Endothelial cell of umbilical vein (primary cell): ENCODE measurements at regions not wholly inside any gene's neighbourhood (a gene's known extent, or its start where the extent isn't known, plus 50 kb on each side); places are given as distances from the start of the nearest gene placed in this dataset.

ENCODE experiments used
- BruUV-seq: library from RNA; stranded (reverse); fragments of 400-500 nt; replicated peaks from 2 replicates; lab custom pipeline; 2021; lab: Mats Ljungman, UMichigan
- CTCF ChIA-PET: fragments of 300-600, 350-600 bp; sonication (Branson Sonifier 250); formaldehyde crosslinking; loops from one replicate; lab custom pipeline; 2021; ENCODE audit warnings: antibody characterized with exemption, inconsistent platforms; lab: Charles Lee
- POLR2A ChIA-PET: fragments of 300-600, 350-600 bp; sonication (Branson Sonifier 250); formaldehyde crosslinking; loops from one replicate; lab custom pipeline; 2021; ENCODE audit warnings: antibody characterized with exemption, inconsistent platforms; lab: Charles Lee
- DNase-seq: peaks from one replicate; pipeline ENCODE4 v3.0.0-alpha.2; 2011; ENCODE audit warnings: low read depth, low spot score
- FAIRE-seq: peaks from 2 replicates; lab custom pipeline; 2011; peaks lifted over from hg19 to GRCh38; lab: Jason Lieb, UNC
- H2AFZ ChIP-seq: 2 replicates; pipeline ENCODE4 v1.6.0; 2012; ENCODE audit warnings: low read depth, low read length, control low read depth, inconsistent platforms
- H3K27ac ChIP-seq: 2 replicates; pipeline ENCODE4 v1.5.1; 2011; ENCODE audit warnings: low read depth, mild to moderate bottlenecking, control low read depth, low read length, moderate library complexity; ENCODE audit not compliant: insufficient read depth
- H3K27me3 ChIP-seq, 2 experiments: 2 replicates each; pipeline versions ENCODE4 v1.6.0 to v1.6.1; 2011; ENCODE audit warnings: low read length in 2 of 2, mixed read lengths in 1 of 2; ENCODE audit not compliant: control insufficient read depth in 2 of 2, insufficient read depth in 2 of 2
- H3K36me3 ChIP-seq, 2 experiments: 2 replicates in 1 of 2; 3 replicates in 1 of 2; pipeline ENCODE4 v1.5.1; 2011; ENCODE audit warnings: low read length in 2 of 2, mild to moderate bottlenecking in 1 of 2, moderate library complexity in 1 of 2; ENCODE audit not compliant: control insufficient read depth in 2 of 2, insufficient read depth in 2 of 2; ENCODE audit errors: extremely low read depth in 1 of 2
- H3K4me1 ChIP-seq: 3 replicates; pipeline ENCODE4 v1.5.1; 2011; ENCODE audit warnings: mild to moderate bottlenecking, low read length; ENCODE audit not compliant: control insufficient read depth, insufficient read depth; ENCODE audit errors: extremely low read depth
- H3K4me2 ChIP-seq: 2 replicates; pipeline ENCODE4 v1.6.1; 2011; ENCODE audit warnings: low read length, control low read depth, mixed read lengths; ENCODE audit not compliant: insufficient read depth
- H3K4me3 ChIP-seq, 3 experiments: fragments of 200-600 bp in 1 of 3; sonication (generic), shearing (Covaris generic) in 1 of 3; replicated peaks in 1 of 3; 2 replicates each; pipeline ENCODE4 v1.5.1; 2011 to 2016; ENCODE audit warnings: control low read depth in 3 of 3, low read length in 3 of 3, mild to moderate bottlenecking in 2 of 3, inconsistent platforms in 1 of 3, low read depth in 1 of 3, moderate library complexity in 1 of 3; ENCODE audit not compliant: insufficient read depth in 1 of 3
- H3K79me2 ChIP-seq: 2 replicates; pipeline ENCODE4 v1.6.0; 2012; ENCODE audit warnings: low read length, inconsistent platforms; ENCODE audit not compliant: control insufficient read depth, insufficient read depth
- H3K9ac ChIP-seq: replicated peaks from 2 replicates; pipeline ENCODE3; 2011; ENCODE audit warnings: low read length, control low read depth; ENCODE audit not compliant: insufficient read depth; ENCODE audit errors: extremely low read depth
- H3K9me1 ChIP-seq: replicated peaks from 3 replicates; pipeline ENCODE4 v1.6.0; 2011; ENCODE audit warnings: mild to moderate bottlenecking, low read length; ENCODE audit not compliant: control insufficient read depth, insufficient read depth; ENCODE audit errors: extremely low read depth
- H3K9me3 ChIP-seq: replicated peaks from 2 replicates; pipeline ENCODE4 v1.5.1; 2012; ENCODE audit warnings: low read length, inconsistent platforms; ENCODE audit not compliant: control insufficient read depth, insufficient read depth
- H4K20me1 ChIP-seq: replicated peaks from 2 replicates; pipeline ENCODE3; 2011; ENCODE audit warnings: mild to moderate bottlenecking, low read length; ENCODE audit not compliant: control insufficient read depth, insufficient read depth; ENCODE audit errors: extremely low read depth
- EZH2 ChIP-seq: IDR thresholded peaks from 2 replicates; pipeline ENCODE4 v1.6.1; 2012; ENCODE audit warnings: borderline replicate concordance, low read depth, mild to moderate bottlenecking, moderate library complexity, low read length, inconsistent platforms; ENCODE audit not compliant: severe bottlenecking
- FOS ChIP-seq: IDR thresholded peaks from 2 replicates; pipeline ENCODE4 v1.6.1; 2011; ENCODE audit warnings: mild to moderate bottlenecking, low read length, moderate library complexity, borderline replicate concordance; ENCODE audit not compliant: insufficient read depth
- GATA2 ChIP-seq: IDR thresholded peaks from 2 replicates; pipeline ENCODE4 v1.7.0; 2011; ENCODE audit warnings: low read depth, mild to moderate bottlenecking, moderate library complexity, mixed read lengths, low read length; ENCODE audit not compliant: insufficient read length, insufficient read depth
- JUN ChIP-seq: IDR thresholded peaks from 2 replicates; pipeline ENCODE4 v1.6.1; 2011; ENCODE audit warnings: borderline replicate concordance, low read depth; ENCODE audit not compliant: insufficient read length, insufficient read depth
- MYC ChIP-seq: IDR thresholded peaks from one replicate; pipeline ENCODE4 v1.6.1; 2011; ENCODE audit warnings: mild to moderate bottlenecking, low read depth, low read length
- POLR2A ChIP-seq: IDR thresholded peaks from 2 replicates; pipeline ENCODE4 v1.6.1; 2012; ENCODE audit warnings: low read depth, mild to moderate bottlenecking, control low read depth, low read length
- POLR2AphosphoS5 ChIP-seq: IDR thresholded peaks from 2 replicates; pipeline ENCODE4 v1.6.1; 2012; ENCODE audit warnings: low read depth, mild to moderate bottlenecking, control low read depth, low read length, moderate library complexity; ENCODE audit not compliant: insufficient read depth
- dilution Hi-C: fragments of 300-500 bp; cut with MboI; formaldehyde crosslinking; loops from one replicate; pipeline ENCODE4 v1.15.0; 2019; ENCODE audit warnings: low sequenced_read_pairs; ENCODE audit not compliant: extremely low pct_ligation_motif_present
- intact Hi-C: fragments of 100-400 bp; cut with micrococcal nuclease; formaldehyde crosslinking; loops from one replicate; pipeline ENCODE4 v1.10.0; 2022
- TF ChIP-seq, protein P1 (sequence below), 2 donors: IDR thresholded peaks; 1 replicate in 1 of 2; 2 replicates in 1 of 2; pipeline ENCODE4 v1.5.1; 2011; ENCODE audit warnings: low read length in 2 of 2, mild to moderate bottlenecking in 2 of 2, moderate library complexity in 2 of 2, control low read depth in 1 of 2, inconsistent platforms in 1 of 2, low read depth in 1 of 2; ENCODE audit not compliant: insufficient read depth in 1 of 2; ENCODE audit errors: extremely low read depth in 1 of 2
- TF ChIP-seq, protein P2 (sequence below): IDR thresholded peaks from 2 replicates; pipeline ENCODE4 v1.6.1; 2011; ENCODE audit not compliant: insufficient read depth, insufficient read length

DNA sequence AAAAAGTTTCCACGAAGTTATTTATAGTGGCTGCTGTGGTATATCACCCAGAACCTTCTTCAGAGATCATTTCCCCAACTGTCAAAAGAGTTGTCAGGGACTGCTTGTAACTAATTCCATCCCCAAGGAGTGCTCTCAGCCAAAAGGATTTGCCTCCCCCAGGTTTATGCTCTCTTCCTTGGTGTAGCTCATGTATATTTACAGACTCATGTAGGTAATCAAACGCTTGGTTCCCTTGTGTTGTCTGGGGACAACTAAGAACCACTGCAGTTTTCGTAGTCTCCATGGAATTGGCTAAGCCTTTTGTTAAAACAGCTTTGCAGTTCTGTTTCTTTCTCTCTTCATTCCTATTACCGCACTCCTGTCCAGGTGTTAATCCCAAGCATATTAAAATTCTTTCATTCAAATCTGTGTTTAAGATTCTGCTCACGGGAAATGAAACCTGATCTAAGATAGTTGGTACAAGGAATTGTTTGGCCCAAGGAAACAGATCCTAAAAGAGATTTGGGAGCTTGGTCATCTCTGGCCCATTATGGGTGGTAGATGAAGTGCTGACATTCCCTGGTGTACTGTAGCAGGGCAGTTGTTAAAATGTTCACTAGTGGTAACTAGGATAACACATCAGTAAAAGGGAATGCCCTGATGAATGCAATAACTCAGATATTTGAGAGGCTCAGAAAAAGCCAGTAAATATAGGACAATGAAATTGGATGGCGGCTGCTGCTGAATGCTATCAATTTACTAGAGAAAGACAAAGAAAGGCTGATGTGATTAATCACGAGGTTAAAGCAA lies 361.3 kb upstream of the GBE1 start:
- no peaks in the 10 kb centered on the region for H3K4me1 ChIP-seq
- POLR2A ChIA-PET, result no interaction called here
- no peak overlapping the region for H3K9ac ChIP-seq
- intact Hi-C loops, result no loop called here
- no peaks in the 10 kb centered on the region for H3K79me2 ChIP-seq
- no peak overlapping the region for H2AFZ ChIP-seq
- TF ChIP-seq POLR2A (no peak), FOS (no peak), POLR2AphosphoS5 (no peak), GATA2 (no peak), JUN (no peak), MYC (no peak), EZH2 (no peak)
- TF ChIP-seq, protein P1, sequence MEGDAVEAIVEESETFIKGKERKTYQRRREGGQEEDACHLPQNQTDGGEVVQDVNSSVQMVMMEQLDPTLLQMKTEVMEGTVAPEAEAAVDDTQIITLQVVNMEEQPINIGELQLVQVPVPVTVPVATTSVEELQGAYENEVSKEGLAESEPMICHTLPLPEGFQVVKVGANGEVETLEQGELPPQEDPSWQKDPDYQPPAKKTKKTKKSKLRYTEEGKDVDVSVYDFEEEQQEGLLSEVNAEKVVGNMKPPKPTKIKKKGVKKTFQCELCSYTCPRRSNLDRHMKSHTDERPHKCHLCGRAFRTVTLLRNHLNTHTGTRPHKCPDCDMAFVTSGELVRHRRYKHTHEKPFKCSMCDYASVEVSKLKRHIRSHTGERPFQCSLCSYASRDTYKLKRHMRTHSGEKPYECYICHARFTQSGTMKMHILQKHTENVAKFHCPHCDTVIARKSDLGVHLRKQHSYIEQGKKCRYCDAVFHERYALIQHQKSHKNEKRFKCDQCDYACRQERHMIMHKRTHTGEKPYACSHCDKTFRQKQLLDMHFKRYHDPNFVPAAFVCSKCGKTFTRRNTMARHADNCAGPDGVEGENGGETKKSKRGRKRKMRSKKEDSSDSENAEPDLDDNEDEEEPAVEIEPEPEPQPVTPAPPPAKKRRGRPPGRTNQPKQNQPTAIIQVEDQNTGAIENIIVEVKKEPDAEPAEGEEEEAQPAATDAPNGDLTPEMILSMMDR (IDR thresholded peaks at IDR 0.05; ENCODE audit: extremely low read depth in 1 of 2, insufficient read depth in 1 of 2, low read depth in 1 of 2, low read length in 2 of 2), result no peak
- TF ChIP-seq, protein P2, sequence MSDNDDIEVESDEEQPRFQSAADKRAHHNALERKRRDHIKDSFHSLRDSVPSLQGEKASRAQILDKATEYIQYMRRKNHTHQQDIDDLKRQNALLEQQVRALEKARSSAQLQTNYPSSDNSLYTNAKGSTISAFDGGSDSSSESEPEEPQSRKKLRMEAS, result no peak
- FAIRE-seq (no peak), DNase-seq (no peak)
- H3K36me3 ChIP-seq, result no peaks in the 10 kb centered on the region
- no peaks in the 10 kb centered on the region for H3K27me3 ChIP-seq
- no peaks in the 10 kb centered on the region for H3K9me1 ChIP-seq
- no peak overlapping the region for H3K27ac ChIP-seq
- H3K4me2 ChIP-seq, result no peak overlapping the region
- CTCF ChIA-PET, result interaction anchor here (1.4 kb wide), 2 partner anchors 12 to 20 kb away, joined by 3 read pairs; no protein-coding TSS in a partner anchor
- BruUV-seq, result no TSS peak
- no peaks in the 10 kb centered on the region for H3K9me3 ChIP-seq
- H3K4me3 ChIP-seq, result no peak overlapping the region
- H4K20me1 ChIP-seq, result no peaks in the 10 kb centered on the region
- dilution Hi-C loops, result no loop called here
